Fibroblast of skin of abdomen (primary cell): ENCODE measurements at regions not wholly inside any gene's neighbourhood (a gene's known extent, or its start where the extent isn't known, plus 50 kb on each side); places are given as distances from the start of the nearest gene placed in this dataset.

ENCODE experiments used
- DNase-seq: peaks from one replicate; pipeline ENCODE4 v3.0.0-alpha.2; 2013

DNA sequence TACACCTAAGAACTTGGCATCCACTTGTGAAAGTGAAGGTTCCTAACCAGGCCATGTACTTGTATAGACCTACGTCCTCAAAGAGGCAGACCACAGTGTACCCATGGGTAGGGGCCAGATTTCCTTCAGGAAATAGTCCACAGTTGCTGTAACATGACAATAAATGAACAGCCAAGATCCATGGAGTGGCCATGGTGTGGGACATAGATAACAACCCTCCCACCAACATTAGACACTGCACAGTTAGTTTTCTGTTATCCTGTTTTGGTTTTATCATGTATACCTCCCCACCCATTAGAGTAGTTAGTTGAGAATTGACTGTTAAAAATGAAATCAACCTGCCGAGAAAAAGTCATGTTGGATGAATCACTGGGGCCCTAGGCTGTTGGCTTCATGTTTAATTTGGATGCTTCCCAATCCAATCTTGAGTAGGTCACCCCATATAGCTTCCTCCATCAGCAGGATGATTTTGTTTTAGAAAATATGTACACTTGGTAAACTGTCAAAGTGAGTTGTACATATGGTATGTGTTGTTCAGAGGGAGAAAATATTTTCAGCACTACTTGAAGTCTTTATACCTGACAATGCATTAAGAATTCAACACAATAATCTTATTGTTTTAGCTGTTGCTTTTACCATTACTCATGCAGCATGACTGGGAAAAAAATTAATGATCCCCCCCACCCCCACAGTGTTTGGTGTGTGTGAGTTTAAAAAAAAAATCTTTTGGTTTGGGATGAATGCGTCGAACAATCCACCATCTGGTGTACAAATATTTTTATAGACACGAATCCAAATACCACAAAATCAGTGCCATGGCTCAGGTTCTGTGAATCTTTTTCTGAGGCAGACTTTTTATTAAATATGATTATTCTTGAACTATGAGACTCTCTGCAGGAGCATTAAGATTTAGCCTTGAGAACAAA, 88.3 kb upstream of the ARHGAP29 start:
- DNase-seq = peak; percentile 99

DNA sequence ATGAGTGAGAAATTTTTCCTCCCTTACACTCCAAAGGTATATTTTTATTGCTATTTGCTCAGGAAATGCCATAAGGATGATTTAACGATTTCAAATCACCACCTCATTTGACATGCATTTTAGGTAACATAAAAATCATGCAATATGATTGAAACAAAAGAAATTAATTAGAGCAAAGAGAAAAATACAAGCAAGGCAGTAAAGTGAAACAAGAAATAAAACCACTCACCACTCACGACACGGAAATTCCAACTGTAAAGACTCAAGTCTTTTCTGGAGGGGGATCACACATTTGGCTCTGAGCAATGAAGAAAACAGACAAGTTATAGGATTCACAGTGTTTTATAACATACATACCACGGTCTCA, 86.8 kb upstream of the ARHGAP29 start:
- peak; percentile 67 for DNase-seq

DNA sequence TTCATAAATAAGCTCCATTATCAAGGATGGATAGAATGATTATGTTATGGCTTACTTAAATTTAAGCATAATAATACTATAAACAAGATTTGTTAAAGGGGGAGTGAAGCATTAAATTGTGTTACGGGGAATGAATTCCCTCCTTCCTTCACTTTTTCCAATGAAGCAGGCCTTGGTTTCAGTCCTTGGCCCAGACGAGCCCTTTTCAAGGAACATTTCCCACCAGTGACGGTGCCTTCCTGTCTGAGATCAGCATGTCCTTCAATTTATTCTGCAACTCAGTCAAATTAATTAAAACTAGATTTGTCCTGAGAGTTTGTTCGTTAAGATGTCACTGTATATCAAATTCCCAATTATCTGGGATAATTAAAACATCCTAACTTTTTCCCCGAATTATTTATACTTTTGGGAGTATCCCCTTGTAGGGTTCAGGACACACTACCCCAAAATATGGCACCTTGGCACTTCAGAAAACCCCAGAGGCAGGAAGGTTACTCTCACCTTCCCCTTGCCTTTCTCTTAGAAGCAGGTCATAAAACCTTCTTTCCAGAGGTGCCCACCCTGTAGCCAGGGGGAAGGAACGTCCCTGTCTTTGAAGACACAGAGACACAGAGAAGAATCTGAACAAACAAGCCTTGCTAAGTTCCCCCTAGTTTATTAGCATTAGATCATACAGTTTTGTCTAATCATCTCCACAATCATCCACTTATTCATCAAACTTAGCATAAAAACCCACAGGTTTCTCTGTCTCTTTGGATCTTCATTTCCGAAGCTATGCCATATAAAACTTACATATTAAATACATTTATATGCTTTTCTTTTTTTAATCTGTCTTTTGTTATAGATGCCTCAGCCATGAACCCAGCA, 86.2 kb upstream of the ARHGAP29 start:
- DNase-seq = no peak

DNA sequence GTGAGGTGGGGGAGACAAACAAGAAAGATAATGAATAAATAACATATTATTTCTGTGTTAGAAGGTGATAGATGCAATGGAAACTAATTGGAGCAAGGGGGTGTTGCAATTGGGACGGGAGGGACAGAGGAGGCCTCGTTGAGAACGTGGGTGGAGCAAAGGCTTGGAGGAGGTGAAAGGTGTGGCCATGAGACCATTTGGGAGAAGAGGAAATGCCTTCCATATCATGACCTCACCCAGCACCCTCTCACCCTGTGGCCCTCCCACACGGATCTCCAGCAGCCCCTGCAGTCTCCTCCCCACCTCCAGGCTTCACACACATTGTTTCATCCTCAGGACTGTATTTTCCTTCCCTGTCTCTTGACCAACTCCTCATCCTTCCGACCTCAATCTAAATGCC, 85.3 kb upstream of the ARHGAP29 start:
- DNase-seq = no peak

DNA sequence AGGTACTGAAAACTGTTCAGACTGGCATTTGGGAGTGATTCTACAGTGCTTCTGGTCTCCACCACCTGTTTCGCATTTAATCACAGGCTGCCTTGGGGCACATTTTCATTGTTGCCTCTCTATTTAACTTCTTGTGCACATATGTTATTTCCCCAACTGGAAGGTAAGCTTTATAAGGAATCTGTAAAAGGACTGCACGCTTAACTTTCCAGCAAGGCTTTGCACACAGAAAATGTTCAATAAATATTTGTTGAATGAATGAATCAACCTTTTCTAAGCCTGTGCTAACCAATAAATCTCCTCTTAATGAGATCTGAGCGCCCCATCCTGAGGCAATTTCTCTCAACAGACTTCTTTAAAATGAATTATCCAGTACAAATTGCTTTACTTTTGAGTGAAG, 84.3 kb upstream of the ARHGAP29 start:
- no peak for DNase-seq

DNA sequence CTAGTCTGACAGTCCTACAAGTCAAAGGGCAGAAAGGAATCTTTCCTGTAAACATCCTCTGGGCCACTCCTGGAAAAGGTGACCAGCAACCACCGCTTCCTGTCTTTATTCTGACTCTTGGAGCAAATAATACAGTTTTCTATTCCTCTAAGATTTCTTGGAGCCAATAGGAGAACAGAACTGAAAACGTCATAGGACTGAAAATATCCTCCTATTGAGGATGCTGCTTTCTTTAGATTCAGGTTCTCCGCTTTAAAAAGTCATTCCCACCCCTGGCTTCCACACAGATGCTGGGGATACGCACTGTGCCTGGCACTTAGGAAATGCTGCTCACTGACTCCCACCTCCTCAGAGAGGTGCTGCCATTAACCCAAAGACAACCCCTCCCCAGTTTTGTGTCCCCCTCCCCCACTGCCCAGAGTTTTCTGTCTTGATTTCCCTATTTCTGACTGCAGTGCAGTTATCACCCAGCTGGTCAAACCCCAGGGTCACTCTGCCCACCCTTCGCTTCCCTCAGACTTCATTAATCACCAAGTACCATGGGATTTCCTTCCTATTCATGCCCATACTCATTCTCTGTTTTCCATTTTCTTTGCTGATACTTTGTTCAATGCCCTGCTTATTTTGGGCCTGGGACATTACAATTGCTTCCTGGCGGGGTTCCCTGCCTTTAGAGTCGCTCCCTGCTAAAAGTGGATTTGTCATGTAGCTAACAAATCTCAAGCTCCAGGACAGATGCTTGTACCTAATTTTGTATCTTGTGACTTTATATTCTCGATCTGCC, 82.1 kb upstream of the ARHGAP29 start:
- DNase-seq = no peak

DNA sequence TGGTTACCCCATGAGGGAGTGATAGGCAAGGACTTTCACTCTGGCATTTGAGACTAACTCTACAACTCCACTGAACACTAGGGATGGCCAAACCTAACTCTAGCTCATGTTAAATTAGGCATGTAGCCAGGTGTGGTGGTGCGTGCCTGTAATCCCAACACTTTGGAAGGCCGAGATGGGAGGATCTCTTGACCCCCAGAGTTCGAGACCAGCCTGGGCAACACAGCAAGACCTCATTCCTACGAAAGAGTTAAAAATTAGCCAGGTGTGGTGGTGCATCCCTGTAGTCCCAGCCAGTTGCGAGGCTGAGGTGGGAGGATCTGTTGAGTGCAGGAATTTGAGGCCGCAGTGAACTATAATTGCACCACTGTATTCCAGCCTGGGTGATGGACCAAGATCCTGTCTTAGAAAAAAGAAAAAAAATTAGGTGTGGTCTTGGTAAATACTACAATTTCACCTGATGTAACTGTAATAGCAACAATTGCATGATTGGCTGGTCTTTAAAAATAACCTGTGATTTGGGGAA, 81.2 kb upstream of the ARHGAP29 start:
- DNase-seq = no peak

DNA sequence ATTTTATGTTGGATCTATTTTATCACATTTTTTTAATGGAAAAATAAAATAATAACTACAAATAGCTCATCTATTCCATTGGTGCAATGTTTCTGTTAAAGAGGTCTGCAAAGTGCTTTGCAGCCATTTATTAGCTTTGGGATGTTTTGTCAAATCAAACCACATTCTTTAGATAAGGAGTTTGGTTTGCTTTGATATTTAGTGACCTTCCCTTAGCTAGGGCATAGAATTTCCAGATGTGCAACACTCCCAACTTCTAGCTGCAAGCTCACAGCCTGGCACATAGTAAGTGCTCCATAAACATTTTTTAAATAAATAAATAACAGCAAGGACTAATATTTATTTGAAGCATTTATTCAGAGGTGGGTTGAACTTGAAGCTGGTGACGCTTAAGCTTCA, 80.4 kb upstream of the ARHGAP29 start:
- DNase-seq = no peak

DNA sequence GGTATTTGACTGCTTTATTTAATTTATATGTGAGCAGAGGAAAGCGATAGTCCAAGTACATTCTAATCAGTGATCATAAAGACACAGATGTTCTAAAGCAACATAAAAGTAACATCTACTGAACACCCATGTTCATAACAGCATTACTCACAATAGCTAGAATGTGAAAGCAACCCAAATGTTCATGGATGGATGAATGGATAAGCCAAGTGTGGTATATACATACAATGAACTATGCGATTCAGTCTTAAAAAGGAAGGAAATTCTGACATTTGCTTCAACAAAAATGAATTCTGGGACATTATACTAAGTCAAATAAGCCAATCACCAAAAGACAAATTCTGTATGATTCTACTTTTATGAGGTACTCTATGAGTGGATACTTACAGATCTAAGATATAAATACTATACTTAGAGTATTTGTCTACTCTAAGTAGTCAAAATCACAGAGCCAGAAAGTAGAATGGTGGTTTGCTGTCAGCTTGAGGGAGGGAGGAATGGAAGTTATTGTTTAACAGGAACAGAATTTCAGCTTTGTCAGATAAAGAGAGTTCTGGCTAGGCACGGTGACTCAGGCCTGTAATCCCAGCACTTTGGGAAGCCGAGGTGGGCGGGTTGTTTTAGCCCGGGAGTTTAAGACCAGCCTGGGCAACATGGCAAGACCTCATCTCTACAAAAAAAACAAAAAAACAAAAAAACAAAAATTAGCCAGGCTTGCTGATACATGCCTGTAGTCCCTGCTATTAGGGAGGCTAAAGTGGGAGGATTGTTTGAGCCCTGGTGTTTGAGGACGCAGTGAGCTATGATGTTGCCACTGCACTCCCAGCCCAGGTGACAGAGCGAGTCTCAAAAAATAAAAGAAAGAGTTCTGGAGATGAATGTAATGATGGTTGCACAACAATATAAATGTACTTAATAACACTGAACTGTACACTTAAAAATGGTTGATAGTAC, 79.7 kb upstream of the ARHGAP29 start:
- no peak for DNase-seq

DNA sequence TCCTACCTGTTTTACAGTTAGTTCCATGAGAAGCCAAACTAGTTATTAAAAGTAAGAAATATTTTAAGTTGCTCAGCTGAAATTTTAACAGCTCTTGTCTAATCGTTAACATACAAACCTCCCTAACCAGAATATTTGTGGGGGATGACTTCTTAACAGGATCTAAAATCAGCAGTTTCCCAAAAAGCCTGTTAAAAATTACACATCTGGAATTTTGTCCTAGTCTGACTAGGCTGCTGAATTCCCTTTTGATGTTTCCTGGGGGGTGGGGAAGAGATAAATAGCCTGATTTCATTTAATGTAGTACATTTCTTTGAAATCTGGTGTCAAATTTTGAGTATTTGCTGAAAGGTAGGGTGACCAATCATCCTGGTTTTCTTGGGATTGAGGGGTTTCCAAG, 78.8 kb upstream of the ARHGAP29 start:
- no peak for DNase-seq

DNA sequence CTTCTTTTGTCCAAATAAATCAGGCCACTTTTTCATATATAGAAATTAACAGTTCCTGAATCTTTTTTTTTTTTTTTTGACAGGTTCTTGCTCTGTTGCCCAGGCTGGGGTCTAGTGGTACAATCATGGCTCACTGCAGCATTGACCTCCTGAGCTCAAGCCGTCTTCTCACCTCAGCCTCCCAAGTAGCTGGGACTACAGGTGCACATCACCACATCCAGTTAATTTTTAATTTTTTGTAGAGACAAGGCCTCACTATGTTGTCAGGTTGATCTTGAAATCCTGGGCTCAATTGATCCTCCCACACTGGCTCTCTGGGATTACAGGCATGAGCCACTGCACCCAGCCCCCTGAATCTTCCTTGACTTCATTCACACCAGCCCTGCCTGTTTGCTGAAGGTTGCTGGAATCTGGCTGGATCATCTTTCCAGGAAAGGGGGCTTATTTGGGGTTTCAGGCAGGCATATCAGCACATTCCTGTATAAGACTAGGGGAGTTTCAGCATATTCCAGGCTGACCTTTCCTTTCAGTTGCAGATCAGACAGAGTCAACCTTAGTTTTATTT, 78.2 kb upstream of the ARHGAP29 start:
- DNase-seq = no peak

DNA sequence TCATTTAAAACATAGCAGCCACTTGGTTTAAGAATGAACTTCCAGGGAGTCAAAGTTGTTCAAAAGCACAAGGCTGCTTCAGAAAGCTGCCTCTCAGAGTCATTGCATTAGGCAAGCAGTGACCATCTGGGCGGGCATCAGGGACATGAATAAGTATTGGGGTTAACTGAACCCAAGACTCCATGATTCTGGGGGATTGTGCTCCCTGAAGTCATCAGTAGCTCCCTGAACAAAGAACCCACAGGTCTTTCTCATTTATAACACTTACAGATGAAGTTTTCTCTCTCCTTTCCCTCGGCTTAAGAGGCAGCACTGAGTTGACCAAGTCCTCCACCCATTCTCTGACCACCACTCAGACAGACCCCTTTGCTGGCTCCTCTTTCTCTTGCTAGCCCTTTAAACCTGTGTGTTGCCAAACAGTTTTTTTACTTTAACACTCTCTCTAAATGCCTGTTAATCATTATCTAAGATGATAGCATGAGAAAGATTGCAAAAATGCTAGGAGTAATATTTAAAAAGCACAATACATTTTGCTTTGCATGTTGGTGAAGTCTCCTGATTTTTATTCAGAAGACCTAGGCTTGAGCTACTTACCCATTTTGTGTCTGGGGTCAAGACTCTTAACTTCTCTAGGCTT, 77.0 kb upstream of the ARHGAP29 start:
- no peak for DNase-seq

DNA sequence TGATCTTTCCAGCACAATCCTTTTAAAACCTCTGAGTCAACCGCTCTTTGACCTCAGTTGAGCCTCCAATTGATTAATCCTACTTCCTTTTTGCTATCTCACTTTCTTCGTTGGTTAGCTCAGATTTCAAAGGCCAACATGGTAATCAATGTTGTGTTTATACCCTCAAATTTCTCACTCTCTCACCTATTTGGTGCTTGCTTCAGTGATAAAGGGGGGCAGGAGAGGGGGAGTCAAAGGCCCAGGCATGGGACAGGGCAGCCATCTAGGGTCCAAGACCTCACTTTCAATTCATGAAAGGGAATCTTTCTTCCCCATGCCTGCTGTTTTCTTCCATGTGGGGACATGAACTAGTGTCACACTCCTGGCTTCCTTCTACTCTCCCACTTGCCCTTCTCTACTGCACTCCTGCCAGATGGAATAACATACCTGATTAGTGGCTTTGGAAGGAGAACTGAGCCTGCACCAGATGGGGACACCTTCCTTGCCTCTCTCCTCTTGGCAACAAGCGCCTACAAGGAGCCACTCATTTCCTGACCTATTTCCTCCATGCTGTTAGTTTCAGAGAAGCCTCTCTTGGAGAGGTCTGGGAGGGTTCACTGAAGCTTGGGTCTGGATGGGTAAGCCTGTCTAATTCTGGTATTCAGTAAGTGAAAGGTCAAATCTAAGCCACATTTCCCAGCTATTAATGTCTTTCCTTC, 73.3 kb upstream of the ARHGAP29 start:
- DNase-seq = no peak

DNA sequence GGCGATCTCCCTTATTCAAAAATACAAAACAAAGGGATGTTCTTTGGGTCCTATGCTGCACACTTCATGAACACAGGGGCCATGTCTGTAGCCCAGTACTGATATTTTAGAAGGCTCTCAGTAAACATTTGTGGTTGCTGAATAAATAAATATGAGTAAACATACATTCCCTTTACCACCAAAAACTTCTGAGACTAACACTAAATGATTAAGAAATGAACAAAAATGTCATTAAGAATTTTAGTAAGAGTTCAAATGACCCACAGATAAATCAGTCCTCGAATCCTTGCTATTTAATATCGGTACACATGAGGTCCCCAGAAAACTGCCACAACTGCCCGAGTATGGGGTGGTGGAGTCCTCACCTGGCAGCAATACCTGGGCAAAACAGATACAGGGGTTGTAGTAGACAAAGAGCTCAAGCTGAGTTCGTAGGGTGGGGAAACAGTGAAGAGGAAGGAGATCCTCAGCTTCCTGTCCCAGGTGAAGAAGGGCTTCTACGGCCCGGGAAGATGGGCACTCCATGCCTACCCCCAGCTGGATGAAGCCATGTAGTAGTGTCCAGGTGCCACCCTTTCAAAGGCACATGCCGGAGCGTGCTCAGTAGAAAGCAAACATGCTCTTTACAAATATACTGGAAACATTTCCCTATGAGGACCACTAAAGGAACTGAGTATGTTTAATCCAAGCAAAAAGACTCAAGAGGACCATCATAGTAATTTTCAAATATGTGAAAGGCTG, 72.6 kb upstream of the ARHGAP29 start:
- DNase-seq = no peak

DNA sequence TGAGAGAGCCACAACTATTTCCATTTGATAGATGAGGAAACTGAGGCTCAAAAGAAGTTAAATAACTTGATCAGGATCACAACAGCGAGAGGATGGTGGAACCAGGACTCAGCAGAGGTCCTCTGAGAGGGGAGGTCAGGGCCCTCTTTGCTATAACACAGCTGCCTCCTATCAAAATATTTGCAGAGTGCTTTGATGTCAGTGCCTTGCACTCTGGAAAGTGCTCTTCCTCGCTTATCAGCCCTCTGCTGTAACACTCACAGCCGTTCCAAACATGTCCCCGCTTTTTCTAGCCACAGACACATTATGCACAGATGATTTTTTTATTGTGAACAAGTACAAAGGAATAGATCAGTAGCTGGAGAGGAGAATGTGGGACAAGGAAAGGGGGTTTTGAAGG, 71.8 kb upstream of the ARHGAP29 start:
- no peak for DNase-seq

DNA sequence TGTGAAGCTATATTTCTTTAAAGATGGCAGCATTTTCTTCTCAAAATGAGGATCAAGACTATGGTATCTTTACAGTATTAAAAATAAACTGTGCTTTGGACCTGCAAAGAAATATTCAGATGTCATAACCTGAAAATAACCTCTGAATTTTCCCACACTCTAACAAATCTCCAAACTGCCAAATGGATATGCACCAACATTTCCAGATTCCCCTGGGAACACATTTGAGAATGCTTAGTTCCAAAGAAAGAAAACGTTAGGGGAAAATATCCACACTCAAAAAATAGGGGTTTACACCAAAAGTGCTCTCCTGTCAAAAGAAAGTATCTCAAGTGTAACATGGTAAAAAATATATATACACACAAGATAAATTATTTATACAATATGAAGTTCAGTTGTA, 69.1 kb upstream of the ARHGAP29 start:
- no peak for DNase-seq

DNA sequence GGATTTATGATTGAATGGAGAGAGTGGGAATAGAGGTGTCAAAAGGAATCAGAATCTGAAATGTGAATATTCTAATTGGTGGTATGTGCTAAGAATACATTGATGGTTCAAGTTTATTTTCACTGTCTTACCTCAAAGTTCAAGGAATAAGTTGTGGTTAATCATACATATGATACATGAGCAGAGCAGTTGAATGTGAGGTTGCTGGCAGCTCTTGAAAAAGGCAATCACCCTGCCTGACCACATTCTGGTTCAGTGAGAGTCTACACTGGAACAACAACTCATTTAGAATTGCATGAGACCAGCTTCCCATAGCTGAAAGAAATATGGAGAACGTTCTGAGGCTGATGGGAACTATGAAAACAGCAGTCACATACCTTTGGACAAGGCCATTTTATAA, 68.3 kb upstream of the ARHGAP29 start:
- peak; percentile 79 for DNase-seq

DNA sequence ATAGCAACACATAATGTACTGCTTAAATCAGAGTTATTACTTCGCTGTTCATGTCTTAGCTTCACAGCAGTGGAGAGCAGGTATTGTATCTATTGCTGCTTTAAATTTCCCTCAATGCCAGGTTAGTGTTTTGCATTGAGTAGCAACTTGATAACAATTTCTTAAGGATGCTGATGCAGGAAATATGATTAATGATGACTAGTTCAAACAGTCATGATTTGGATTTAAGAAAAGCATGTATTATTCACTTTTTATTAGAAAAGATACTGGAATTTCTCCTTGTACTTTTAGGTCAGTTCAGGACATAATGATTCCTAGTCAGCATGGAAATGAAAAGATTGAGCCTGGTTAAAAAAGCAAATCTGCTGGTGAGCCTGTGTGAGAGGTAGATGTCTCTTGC, 67.2 kb upstream of the ARHGAP29 start:
- DNase-seq = no peak

DNA sequence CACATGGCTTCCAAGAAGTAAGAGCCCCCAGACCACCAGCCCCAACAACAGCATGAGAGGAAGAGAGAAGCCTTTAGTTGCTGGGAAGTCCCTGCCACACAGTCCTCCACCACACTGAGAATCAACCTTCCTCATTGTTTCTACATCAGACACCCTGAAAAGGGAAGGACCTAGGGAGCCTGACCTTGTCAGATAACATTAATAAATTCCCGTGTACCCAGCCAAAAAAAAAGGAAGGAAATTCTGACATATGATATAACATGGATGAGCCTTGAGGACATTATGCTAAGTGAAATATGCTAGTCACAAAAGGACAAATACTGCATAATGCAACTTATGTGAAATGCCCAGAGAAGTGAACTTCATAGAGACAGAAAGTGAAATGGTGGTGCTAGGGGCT, 65.6 kb upstream of the ARHGAP29 start:
- no peak for DNase-seq
